Ascending aorta (tissue), 2 donors: ENCODE measurements at regions not wholly inside any gene's neighbourhood (a gene's known extent, or its start where the extent isn't known, plus 50 kb on each side); places are given as distances from the start of the nearest gene placed in this dataset.

Experiments
- DNase-seq, 2 donors: peaks; one replicate each; pipeline ENCODE4 v3.0.0-alpha.2; 2019; ENCODE audit warnings: low spot score in 2 of 2
- H3K27ac ChIP-seq, 2 donors: fragments of 200-600 bp; sonication (generic); one replicate each; pipeline ENCODE4 v1.5.1; 2016 to 2017; ENCODE audit warnings: mild to moderate bottlenecking in 1 of 2
- H3K27me3 ChIP-seq: fragments of 200-600 bp; sonication (generic); one replicate; pipeline ENCODE4 v1.5.1; 2017
- H3K36me3 ChIP-seq, 2 donors: fragments of 200-600 bp; sonication (generic); one replicate each; pipeline ENCODE4 v1.5.1; 2016
- H3K4me1 ChIP-seq, 2 donors: fragments of 200-600 bp; sonication (generic); one replicate each; pipeline ENCODE4 v1.5.1; 2016 to 2017; ENCODE audit warnings: mild to moderate bottlenecking in 1 of 2
- H3K4me3 ChIP-seq, 2 donors: fragments of 200-600 bp; sonication (generic); one replicate each; pipeline ENCODE4 v1.5.1; 2016 to 2017; ENCODE audit warnings: mild to moderate bottlenecking in 1 of 2
- H3K9me3 ChIP-seq, 2 donors: fragments of 200-600 bp; sonication (generic); one replicate each; pipeline ENCODE4 v1.5.1; 2016
- intact Hi-C: fragments of 100-400 bp; cut with DNase I; formaldehyde crosslinking; loops from one replicate; pipeline ENCODE4 v1.15.1; 2023
- TF ChIP-seq, protein P1 (sequence below), 3 experiments: fragments of 200-600 bp in 2 of 3; fragments of 450-650 bp in 1 of 3; sonication (generic) in 2 of 3; IDR thresholded peaks; one replicate each; pipeline ENCODE4 v1.5.1; 2016 to 2019; ENCODE audit warnings: antibody characterized with exemption in 3 of 3, mild to moderate bottlenecking in 1 of 3, moderate library complexity in 1 of 3

DNA sequence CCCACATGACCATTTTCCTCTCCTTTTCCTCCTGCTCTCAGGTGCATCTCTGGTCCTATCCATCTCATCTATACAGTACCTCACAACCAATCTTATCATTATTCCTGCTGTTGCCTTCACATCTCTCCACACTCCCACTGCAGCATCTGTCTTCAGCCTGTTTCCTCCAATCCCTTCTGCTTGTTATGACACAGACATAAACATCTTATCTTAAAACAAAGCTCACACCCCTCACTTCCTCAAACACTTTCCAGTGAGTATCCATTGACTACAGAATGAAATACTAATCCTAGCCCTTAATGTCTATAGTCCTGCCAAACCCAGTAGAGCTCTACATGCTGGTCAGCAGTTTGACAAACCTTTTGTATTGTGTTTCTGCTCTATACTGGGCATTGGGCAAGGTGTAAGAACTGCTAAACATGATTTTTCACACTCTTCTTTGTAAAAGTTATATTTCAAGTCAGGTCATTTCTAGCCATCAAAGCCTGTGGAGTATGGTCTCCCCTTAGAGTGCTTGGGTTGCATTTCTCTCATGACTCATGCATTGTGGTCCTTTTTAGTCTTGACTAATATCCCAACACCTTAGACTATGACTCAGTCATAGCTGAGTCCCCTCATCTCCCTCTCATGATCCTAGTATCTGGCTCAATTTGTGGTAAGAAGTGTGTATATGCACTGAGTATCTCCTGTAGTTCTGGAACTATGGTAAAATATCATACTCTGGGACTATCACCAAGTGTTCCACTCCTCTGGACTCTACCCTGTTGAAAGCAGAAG, 187.0 kb downstream of the CYRIA start:
- H3K27me3 ChIP-seq = no peaks in the 10 kb centered on the region
- H3K27ac ChIP-seq = no peak overlapping the region
- H3K4me3 ChIP-seq = no peak overlapping the region
- intact Hi-C loops = no loop called here
- TF ChIP-seq, protein P1, sequence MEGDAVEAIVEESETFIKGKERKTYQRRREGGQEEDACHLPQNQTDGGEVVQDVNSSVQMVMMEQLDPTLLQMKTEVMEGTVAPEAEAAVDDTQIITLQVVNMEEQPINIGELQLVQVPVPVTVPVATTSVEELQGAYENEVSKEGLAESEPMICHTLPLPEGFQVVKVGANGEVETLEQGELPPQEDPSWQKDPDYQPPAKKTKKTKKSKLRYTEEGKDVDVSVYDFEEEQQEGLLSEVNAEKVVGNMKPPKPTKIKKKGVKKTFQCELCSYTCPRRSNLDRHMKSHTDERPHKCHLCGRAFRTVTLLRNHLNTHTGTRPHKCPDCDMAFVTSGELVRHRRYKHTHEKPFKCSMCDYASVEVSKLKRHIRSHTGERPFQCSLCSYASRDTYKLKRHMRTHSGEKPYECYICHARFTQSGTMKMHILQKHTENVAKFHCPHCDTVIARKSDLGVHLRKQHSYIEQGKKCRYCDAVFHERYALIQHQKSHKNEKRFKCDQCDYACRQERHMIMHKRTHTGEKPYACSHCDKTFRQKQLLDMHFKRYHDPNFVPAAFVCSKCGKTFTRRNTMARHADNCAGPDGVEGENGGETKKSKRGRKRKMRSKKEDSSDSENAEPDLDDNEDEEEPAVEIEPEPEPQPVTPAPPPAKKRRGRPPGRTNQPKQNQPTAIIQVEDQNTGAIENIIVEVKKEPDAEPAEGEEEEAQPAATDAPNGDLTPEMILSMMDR (IDR thresholded peaks at IDR 0.05) = no peak
- no peaks in the 10 kb centered on the region for H3K4me1 ChIP-seq
- no peaks in the 10 kb centered on the region for H3K9me3 ChIP-seq
- no peak for DNase-seq
- no peaks in the 10 kb centered on the region for H3K36me3 ChIP-seq

DNA sequence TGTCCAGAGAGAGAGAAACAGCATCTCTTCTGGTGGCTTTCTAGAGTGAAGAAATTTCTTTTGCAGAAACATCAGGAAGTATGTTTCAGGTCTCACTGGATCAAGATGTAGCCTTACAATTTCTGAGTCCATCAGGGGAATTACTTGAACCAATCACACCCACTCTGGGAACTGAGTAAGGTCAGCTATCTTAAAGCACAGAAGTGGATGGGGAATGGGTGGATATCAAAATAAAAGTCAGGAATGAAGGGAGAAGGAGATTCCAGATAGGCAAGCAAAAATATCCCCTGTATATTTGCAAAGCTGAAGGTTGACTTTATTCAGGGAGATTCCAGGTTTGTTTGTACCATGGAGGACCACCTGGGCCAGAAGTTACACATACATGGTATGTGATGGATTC, 188.0 kb downstream of the CYRIA start:
- H3K4me1 ChIP-seq = no peaks in the 10 kb centered on the region
- H3K9me3 ChIP-seq = no peaks in the 10 kb centered on the region
- H3K27me3 ChIP-seq = no peaks in the 10 kb centered on the region
- no peak for DNase-seq
- no peaks in the 10 kb centered on the region for H3K36me3 ChIP-seq
- no peak overlapping the region for H3K27ac ChIP-seq
- TF ChIP-seq, protein P1 (IDR thresholded peaks at IDR 0.05) = no peak
- intact Hi-C loops = no loop called here
- H3K4me3 ChIP-seq = no peak overlapping the region

DNA sequence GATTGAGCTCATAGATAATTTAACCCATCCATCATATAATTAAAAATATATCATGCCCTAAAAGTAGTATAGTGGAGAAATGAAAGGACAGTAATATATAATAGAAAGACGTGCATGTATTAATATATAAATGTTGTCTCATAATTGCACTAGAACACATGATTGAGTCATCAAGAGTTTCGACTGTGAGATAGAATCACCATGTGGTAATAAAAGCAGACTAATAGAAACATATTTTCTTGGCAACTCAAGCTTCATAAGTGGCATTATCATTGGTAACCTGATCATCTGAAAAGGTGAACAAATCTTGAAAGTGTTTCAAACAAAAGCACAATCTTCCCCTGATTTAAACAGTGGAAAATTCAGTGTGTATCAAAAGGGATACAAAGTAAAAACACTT, 188.8 kb downstream of the CYRIA start:
- Histone ChIP-seq H3K36me3 (no peaks in the 10 kb centered on the region), H3K9me3 (no peaks in the 10 kb centered on the region), H3K27ac (no peak overlapping the region), H3K4me1 (no peaks in the 10 kb centered on the region), H3K27me3 (no peaks in the 10 kb centered on the region), H3K4me3 (no peak overlapping the region)
- TF ChIP-seq, protein P1 (IDR thresholded peaks at IDR 0.05) = no peak
- intact Hi-C loops = no loop called here
- DNase-seq = no peak

DNA sequence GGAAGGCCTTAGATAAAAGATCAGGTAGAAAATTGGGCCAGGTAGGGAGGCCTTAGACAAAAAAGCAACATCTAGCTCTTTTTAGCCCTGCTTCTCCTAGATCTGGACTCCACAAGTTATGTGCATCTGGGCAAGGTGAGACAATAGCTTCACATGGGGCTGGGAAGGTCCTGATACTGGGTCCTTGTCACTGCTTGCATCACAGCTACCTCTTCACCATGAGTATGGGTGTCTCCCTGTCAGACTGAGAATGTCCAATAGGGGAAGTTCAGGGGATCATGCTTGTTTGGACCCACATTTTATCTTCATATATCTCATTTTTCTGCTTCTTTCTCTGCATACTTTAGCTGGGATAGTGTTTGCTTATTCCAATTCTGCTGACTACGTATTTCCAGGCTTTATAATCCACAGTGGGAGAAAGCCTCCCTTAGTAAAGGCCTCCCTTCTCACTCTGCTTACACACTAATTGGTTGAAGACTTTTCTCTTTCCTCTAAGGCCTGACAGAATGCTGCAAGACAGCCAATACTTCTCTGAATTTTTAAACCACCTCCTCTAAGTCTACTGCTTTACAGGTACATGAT, 189.6 kb downstream of the CYRIA start:
- Histone ChIP-seq H3K27me3 (no peaks in the 10 kb centered on the region), H3K4me1 (no peaks in the 10 kb centered on the region), H3K4me3 (no peak overlapping the region), H3K36me3 (no peaks in the 10 kb centered on the region), H3K9me3 (no peaks in the 10 kb centered on the region), H3K27ac (no peak overlapping the region)
- DNase-seq = no peak
- TF ChIP-seq, protein P1 (IDR thresholded peaks at IDR 0.05) = no peak
- intact Hi-C loops = no loop called here

DNA sequence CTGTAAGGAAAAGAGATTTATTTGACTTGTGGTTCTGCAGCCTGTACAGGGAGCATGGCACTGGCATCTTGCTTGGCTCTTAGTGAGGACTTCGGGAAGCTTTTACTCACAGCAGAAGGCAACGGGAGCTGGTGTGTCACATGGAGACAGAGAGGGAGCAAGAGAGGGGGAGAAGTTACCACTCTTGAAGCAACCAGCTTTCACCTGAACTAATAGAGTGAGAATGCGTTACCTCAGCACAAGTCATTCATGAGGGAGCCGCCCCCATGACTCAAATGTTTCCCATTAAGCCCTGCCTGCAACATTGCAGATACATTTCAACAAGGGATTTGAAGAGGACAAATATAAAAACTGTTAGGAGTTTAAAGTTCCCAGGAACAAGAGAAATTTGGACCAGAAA, 190.0 kb downstream of the CYRIA start:
- H3K27me3 ChIP-seq = no peaks in the 10 kb centered on the region
- intact Hi-C loops = no loop called here
- TF ChIP-seq, protein P1 (IDR thresholded peaks at IDR 0.05) = no peak

More for the DNA sequence above, 190.0 kb downstream of the CYRIA start:
- no peaks in the 10 kb centered on the region for H3K4me1 ChIP-seq
- H3K36me3 ChIP-seq = no peaks in the 10 kb centered on the region
- no peak overlapping the region for H3K4me3 ChIP-seq
- DNase-seq = no peak
- H3K9me3 ChIP-seq = no peaks in the 10 kb centered on the region
- H3K27ac ChIP-seq = no peak overlapping the region
